ENCODE measurements at regions not wholly inside any gene's neighbourhood (a gene's known extent, or its start where the extent isn't known, plus 50 kb on each side); places are given as distances from the start of the nearest gene placed in this dataset.

DNA sequence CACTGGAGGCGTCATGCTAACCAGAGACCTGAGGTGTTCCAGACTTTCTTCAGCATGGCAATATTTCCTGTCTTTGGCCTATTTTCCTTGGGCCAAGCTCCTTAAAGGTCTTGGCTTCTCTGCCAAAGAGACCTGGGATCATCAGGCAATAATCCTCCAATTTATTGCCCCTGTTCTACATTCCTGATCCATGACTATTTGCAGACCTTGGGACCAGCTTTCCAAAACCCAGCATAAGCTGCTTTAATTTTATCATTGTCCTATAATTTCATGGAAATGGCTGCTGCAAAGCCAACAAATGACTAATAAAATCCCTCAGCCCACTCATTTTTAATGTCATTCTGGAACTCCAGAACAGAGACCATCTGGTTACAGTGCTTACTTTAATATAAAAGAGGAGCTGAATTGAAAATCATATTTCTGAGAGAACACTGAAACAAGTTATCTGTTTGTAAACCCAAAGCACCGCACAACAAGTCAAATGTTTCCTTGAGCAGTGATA lies 166.9 kb upstream of the BTG1 start:
- no peak overlapping the region for H3K4me3 ChIP-seq (ENCODE audit: low read depth, low read length, poor library complexity, severe bottlenecking)
- no peak for DNase-seq (ENCODE audit: low spot score)
- H3K9me3 ChIP-seq (ENCODE audit: low read depth, low read length, poor library complexity, severe bottlenecking) = no peaks in the 10 kb centered on the region
- intact Hi-C loops (cut with micrococcal nuclease; ENCODE audit: unreplicated experiment) = no loop called here
- ChIA-PET POLR2A (ENCODE audit: low non-redundant PET) (no interaction called here), CTCF (no interaction called here)
- H3K4me1 ChIP-seq (ENCODE audit: insufficient read depth, low read length, poor library complexity, severe bottlenecking) = no peaks in the 10 kb centered on the region
- no peaks in the 10 kb centered on the region for H3K36me3 ChIP-seq (ENCODE audit: insufficient read depth, low read length, poor library complexity, severe bottlenecking)
- H3K27ac ChIP-seq (ENCODE audit: low read depth, low read length, poor library complexity, severe bottlenecking) = no peak overlapping the region
- no TSS peak for BruUV-seq (replicated peaks)
- no peaks in the 10 kb centered on the region for H3K27me3 ChIP-seq (replicated peaks; ENCODE audit: insufficient read depth, low read depth, low read length, poor library complexity)
- no peak for TF ChIP-seq EZH2 (IDR thresholded peaks at IDR 0.05; ENCODE audit: borderline replicate concordance, low read depth, low read length, poor library complexity, severe bottlenecking)

DNA sequence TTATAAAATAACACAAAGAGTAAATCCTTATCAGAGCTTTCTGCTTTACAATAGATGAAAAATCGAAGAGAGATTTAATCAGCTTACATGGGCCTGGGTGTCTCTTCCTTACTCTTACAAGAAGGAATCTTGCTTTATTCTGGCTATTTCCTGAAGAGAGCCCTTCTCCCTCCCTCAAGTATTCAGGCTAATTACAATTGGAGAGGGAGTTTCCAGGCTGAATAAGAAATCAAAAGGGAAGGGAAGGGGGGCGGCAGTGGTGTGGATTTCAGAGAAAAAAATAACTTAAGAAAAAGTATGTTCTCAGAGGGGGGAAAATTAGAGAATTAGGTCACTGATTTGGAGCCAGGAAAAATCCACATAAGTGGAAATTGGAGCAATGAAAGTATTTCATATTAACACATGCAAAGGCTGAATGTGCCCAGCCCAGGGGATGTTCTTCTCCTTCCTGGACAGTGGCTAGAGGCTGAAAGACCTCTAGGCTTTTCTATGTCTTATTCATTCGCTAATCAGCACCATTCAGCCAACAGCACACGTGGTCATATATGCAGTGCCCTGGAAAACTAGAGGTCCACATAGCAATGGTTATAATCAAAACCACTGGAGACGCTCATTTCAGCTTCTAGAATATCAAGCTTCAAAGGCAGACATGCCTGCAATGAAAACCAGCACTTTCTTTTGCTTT lies 158.9 kb upstream of the BTG1 start:
- TF ChIP-seq, protein P1, sequence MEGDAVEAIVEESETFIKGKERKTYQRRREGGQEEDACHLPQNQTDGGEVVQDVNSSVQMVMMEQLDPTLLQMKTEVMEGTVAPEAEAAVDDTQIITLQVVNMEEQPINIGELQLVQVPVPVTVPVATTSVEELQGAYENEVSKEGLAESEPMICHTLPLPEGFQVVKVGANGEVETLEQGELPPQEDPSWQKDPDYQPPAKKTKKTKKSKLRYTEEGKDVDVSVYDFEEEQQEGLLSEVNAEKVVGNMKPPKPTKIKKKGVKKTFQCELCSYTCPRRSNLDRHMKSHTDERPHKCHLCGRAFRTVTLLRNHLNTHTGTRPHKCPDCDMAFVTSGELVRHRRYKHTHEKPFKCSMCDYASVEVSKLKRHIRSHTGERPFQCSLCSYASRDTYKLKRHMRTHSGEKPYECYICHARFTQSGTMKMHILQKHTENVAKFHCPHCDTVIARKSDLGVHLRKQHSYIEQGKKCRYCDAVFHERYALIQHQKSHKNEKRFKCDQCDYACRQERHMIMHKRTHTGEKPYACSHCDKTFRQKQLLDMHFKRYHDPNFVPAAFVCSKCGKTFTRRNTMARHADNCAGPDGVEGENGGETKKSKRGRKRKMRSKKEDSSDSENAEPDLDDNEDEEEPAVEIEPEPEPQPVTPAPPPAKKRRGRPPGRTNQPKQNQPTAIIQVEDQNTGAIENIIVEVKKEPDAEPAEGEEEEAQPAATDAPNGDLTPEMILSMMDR (conservative IDR thresholded peaks at IDR 0.05; ENCODE audit: low read depth, low read length) = no peak
- no peak for TF ChIP-seq EZH2 (IDR thresholded peaks at IDR 0.05; ENCODE audit: borderline replicate concordance, low read depth, low read length, poor library complexity, severe bottlenecking)
- H3K27me3 ChIP-seq (replicated peaks; ENCODE audit: insufficient read depth, low read depth, low read length, poor library complexity) = no peaks in the 10 kb centered on the region
- no peaks in the 10 kb centered on the region for H3K36me3 ChIP-seq (ENCODE audit: insufficient read depth, low read length, poor library complexity, severe bottlenecking)
- intact Hi-C loops (cut with micrococcal nuclease; ENCODE audit: unreplicated experiment) = no loop called here
- POLR2A ChIA-PET (ENCODE audit: low non-redundant PET) = no interaction called here
- peak; percentile 83 for DNase-seq (ENCODE audit: low spot score)
- peaks cover 33% of the 10 kb centered on the region for H3K4me1 ChIP-seq (ENCODE audit: insufficient read depth, low read length, poor library complexity, severe bottlenecking)
- H3K27ac ChIP-seq (ENCODE audit: low read depth, low read length, poor library complexity, severe bottlenecking) = no peak overlapping the region
- CTCF ChIA-PET = no interaction called here
- H3K9me3 ChIP-seq (ENCODE audit: low read depth, low read length, poor library complexity, severe bottlenecking) = no peaks in the 10 kb centered on the region
- H3K4me3 ChIP-seq (ENCODE audit: low read depth, low read length, poor library complexity, severe bottlenecking) = no peak overlapping the region
- no TSS peak for BruUV-seq (replicated peaks)

DNA sequence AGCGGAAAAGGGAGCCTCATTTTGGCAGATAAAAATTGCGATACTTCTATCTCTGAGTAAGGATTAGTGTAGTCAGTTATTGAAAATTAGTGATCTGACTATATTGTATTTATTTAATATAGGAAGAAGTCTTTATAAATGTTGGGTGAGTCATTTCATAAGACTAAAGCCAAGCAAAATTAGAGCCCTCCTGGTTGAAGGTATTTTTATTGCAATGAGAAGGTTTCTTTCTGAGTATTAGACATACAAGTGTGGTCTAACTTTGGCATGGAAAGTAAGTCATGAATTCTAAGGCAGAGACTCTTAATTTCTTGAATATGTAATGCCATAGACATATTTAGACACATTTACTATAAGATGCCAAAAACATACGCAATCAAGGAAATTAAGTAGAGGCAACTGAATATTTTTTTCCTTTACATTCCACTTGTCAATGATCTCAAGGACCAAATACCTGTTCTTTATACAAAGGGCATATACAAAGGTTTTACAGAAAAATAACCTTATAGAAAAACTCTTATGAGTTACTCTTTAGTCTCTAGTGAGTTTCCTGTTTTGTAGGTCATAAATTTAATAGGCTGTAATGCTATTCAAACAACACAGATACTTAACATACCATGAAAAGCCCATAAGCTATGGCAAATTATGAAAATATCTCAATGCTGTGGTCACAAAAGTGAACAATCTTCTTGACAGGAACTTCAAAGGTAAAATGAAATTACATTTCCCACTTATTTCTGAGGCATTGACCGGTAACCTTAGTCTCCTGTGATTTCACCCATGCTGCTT lies 156.6 kb upstream of the BTG1 start:
- Histone ChIP-seq H3K4me1 (ENCODE audit: insufficient read depth, low read length, poor library complexity, severe bottlenecking) (peaks cover 33% of the 10 kb centered on the region), H3K4me3 (ENCODE audit: low read depth, low read length, poor library complexity, severe bottlenecking) (no peak overlapping the region), H3K9me3 (ENCODE audit: low read depth, low read length, poor library complexity, severe bottlenecking) (no peaks in the 10 kb centered on the region), H3K27ac (ENCODE audit: low read depth, low read length, poor library complexity, severe bottlenecking) (no peak overlapping the region), H3K27me3 (replicated peaks; ENCODE audit: insufficient read depth, low read depth, low read length, poor library complexity) (no peaks in the 10 kb centered on the region), H3K36me3 (ENCODE audit: insufficient read depth, low read length, poor library complexity, severe bottlenecking) (no peaks in the 10 kb centered on the region)
- BruUV-seq (replicated peaks) = no TSS peak
- CTCF ChIA-PET = no interaction called here
- DNase-seq (ENCODE audit: low spot score) = peak; percentile 42
- POLR2A ChIA-PET (ENCODE audit: low non-redundant PET) = no interaction called here
- intact Hi-C loops (cut with micrococcal nuclease; ENCODE audit: unreplicated experiment) = no loop called here
- no peak for TF ChIP-seq EZH2 (IDR thresholded peaks at IDR 0.05; ENCODE audit: borderline replicate concordance, low read depth, low read length, poor library complexity, severe bottlenecking)
- TF ChIP-seq, protein P1 (conservative IDR thresholded peaks at IDR 0.05; ENCODE audit: low read depth, low read length) = no peak

Data from A673 (cell line).